ENCODE measurements at regions not wholly inside any gene's neighbourhood (a gene's known extent, or its start where the extent isn't known, plus 50 kb on each side); places are given as distances from the start of the nearest gene placed in this dataset.

DNA sequence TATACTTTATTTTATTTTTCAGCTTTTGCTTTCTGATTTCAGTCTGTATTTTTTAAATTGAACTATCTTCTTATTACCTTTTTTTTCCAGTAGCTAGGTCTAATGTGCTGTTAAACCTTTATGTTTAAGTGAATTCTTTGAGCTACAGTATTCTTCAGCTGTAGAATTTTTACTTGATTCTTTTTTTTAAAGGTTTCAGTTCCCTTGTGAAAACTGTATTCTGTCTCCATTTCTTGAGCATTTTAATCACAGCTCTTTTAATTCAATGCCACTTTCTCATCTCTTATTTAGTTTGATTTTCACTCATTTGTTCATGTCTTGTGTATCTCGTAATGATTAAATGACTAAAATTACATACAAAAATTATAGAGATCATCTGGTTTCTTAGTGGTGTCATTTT lies 233.8 kb downstream of the MTRR start:
- WGBS, 3 donors = 66 to 83% (median 78%) methylated on average over 1 of the region's 1 CpG
- no peak overlapping the region for H3K27ac ChIP-seq (ENCODE audit: low read depth, low read length)

DNA sequence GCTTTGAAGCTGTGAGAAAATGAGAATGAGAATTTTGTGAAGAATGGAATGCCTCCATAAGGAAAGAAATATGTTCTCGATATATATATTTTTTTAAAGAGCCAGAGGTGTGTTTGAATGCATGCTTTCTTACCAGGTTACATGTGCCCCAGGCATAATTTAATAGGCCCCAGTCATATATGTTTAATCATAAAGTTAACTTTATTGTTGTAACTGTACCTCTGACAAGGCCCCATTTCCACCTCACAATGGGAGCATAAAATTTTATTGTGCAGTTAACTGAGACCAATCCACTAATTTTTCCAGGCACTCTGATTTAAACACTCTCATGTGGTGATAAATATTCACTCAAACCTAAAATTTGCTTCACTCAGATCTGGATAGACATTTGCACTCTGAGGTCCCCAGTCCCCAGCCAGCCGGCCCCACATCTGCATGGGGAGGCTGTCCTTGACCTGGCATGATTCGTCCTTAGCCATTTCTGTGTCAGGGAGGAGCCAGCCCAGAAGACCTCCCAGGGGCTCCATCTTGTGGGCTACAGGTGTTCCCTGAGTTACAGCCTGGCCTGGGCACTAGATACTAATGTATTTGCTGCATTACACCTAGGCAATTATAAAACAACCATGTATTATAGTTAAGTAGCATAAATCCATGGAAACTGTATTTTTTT lies 245.8 kb downstream of the MTRR start:
- 81 to 86% (median 85%) methylated on average over 3 of the region's 3 CpGs for WGBS, 3 donors
- no peak overlapping the region for H3K27ac ChIP-seq (ENCODE audit: low read depth, low read length)

DNA sequence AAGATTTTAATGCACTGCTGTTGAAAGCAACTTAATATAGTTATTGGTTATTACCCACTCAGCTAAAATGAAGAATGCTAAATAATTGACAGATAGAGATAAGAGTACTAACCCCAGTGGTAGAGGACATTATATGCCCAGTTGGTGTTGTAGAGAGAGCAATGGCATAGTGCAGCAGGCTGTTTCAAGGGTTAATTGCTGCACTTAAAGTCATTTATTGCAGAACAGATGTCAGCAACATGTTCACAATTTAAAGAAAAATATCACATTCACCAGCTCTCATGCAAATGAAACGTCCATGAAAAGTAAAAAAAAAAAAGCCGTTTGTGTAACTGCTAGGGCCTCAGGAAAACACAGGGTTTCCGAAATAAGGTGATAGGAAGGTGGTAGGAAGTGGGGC lies 254.6 kb downstream of the MTRR start:
- no peak overlapping the region for H3K27ac ChIP-seq (ENCODE audit: low read depth, low read length)
- WGBS, 3 donors = 55 to 62% (median 57%) methylated on average over 3 of the region's 3 CpGs

DNA sequence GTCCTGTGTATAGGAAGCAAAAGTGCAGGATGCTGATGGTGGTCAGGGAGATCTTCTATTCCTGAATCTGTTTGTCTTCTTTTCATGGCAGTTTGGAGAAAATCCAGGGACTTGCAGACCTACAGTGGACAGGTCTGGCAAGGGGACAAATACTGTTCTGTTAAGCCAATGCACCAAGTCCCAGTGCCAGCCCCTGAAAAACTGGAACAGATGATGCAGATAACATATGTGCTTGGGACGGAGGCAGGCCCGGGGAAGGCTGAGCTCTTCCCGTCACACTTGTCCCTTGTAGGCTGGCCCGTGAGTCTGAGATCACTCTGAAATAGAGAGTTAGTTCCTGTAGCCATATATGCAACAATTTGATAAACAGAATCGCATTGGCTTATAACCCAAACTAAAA lies 265.7 kb downstream of the MTRR start:
- WGBS, 3 donors = 84 to 90% (median 86%) methylated on average over 5 of the region's 5 CpGs
- H3K27ac ChIP-seq (ENCODE audit: low read depth, low read length) = no peak overlapping the region

- WGBS, 3 donors = 38 to 64% (median 61%) methylated on average over 4 of the region's 4 CpGs
- no peak overlapping the region for H3K27ac ChIP-seq (ENCODE audit: low read depth, low read length)
Observed at GRCh38 chr5:8135742-8136141, 266.8 kb downstream of the MTRR start.

GRCh38 chr5:8136271-8136670 lies 267.3 kb downstream of the MTRR start:
- 81 to 92% (median 82%) methylated on average over 3 of the region's 3 CpGs for WGBS, 3 donors
- H3K27ac ChIP-seq (ENCODE audit: low read depth, low read length) = no peak overlapping the region

- 51 to 73% (median 59%) methylated on average over 2 of the region's 2 CpGs for WGBS, 3 donors
- no peak overlapping the region for H3K27ac ChIP-seq (ENCODE audit: low read depth, low read length)
Observed at GRCh38 chr5:8137941-8138550, 269.1 kb downstream of the MTRR start.

- 41 to 84% (median 55%) methylated on average over 5 of the region's 5 CpGs for WGBS, 3 donors
- H3K27ac ChIP-seq (ENCODE audit: low read depth, low read length) = no peak overlapping the region
Observed at GRCh38 chr5:8138884-8139283, 269.9 kb downstream of the MTRR start.

DNA sequence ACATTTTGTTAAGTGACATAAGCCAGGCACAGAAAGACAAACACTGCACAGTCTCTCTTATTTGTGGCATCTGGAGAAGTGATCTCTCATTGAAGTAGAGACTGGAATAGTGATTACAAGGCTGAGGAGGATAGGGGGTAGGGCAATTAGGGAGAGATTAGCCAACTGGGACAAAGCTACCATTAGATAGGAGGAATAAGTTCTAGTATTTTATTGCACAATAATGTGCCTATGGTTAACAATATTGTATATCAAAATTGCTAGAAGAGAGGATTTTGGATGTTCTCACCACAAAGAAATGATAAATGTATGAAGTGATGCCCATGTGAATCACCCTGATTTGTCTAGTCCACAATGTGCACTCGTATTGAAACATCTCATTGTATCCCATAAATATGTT lies 281.8 kb downstream of the MTRR start:
- no peak overlapping the region for H3K27ac ChIP-seq (ENCODE audit: low read depth, low read length)
- 75 to 86% (median 75%) methylated on average over 1 of the region's 1 CpG for WGBS, 3 donors

GRCh38 chr5:8156706-8157105 lies 287.8 kb downstream of the MTRR start:
- WGBS, 3 donors = 69 to 82% (median 69%) methylated on average over 3 of the region's 3 CpGs
- H3K27ac ChIP-seq (ENCODE audit: low read depth, low read length) = no peak overlapping the region

- H3K27ac ChIP-seq (ENCODE audit: low read depth, low read length) = no peak overlapping the region
- WGBS, 3 donors = 69 to 77% (median 71%) methylated on average over 7 of the region's 7 CpGs
Observed at GRCh38 chr5:8157320-8157822, 288.4 kb downstream of the MTRR start.

DNA sequence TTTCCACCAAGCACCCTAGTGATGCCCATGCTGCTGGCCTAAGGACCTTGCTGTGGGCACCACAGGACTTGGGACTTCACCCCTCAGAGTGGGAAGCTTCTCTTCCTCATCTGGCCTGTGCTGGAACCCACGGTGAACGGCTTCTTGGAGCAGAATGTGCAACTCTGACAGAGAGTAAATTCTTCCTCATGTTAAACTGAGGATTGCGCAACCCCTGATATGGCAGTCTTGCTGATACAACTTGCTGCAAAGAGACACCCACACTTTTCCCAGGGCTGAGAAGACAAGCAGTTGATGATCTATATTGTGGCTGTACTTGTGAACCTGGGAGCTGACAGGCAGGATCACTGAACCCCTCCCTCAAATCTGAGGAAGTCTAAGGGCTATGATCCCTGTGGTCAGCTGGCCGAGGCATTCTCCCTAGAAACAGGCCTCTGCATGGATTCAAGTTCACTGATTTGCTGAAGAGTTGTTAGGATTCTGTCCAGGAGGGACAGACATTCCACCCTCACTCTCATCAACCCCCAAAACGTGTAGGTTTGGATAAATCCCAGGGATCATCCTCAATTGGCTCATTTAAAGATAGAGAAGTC lies 307.2 kb downstream of the MTRR start:
- H3K27ac ChIP-seq (ENCODE audit: low read depth, low read length) = no peak overlapping the region
- WGBS, 3 donors = 43 to 51% (median 47%) methylated on average over 5 of the region's 5 CpGs

- H3K27ac ChIP-seq (ENCODE audit: low read depth, low read length) = no peak overlapping the region
- 30 to 37% (median 33%) methylated on average over 5 of the region's 5 CpGs for WGBS, 3 donors
Observed at GRCh38 chr5:8184455-8185063, 315.6 kb downstream of the MTRR start.

GRCh38 chr5:8185852-8186251 lies 316.9 kb downstream of the MTRR start:
- no peak overlapping the region for H3K27ac ChIP-seq (ENCODE audit: low read depth, low read length)
- 83 to 93% (median 85%) methylated on average over 1 of the region's 1 CpG for WGBS, 3 donors

GRCh38 chr5:8188874-8189565 lies 320.1 kb downstream of the MTRR start:
- no peak overlapping the region for H3K27ac ChIP-seq (ENCODE audit: low read depth, low read length)
- 45 to 61% (median 51%) methylated on average over 6 of the region's 6 CpGs for WGBS, 3 donors

GRCh38 chr5:8192840-8193239 lies 323.9 kb downstream of the MTRR start:
- no peak overlapping the region for H3K27ac ChIP-seq (ENCODE audit: low read depth, low read length)
- WGBS, 3 donors = 59 to 90% (median 60%) methylated on average over 3 of the region's 3 CpGs

DNA sequence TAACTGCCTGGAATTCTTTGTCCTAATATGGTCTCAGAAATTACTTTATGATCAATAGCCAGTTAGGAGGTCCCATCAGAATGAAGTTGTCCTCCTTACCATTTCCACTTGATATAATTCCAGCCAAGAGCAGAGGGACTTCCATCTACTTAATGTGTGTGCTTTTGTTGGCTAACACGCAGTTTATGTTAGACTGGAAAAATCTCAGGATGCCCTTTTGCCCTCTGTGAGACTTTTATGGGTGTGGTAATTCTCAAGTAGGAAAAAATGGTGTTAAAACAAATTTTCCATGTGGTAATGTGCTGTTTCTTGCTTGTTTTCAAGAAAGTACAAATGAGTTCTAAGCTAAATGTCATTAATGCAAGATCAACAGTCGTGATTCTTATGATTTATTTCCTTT lies 327.1 kb downstream of the MTRR start:
- WGBS, 3 donors = 20 to 44% (median 34%) methylated on average over 2 of the region's 2 CpGs
- no peak overlapping the region for H3K27ac ChIP-seq (ENCODE audit: low read depth, low read length)

GRCh38 chr5:8208307-8208706 lies 339.4 kb downstream of the MTRR start:
- no peak overlapping the region for H3K27ac ChIP-seq (ENCODE audit: low read depth, low read length)
- 88 to 98% (median 97%) methylated on average over 7 of the region's 7 CpGs for WGBS, 3 donors

GRCh38 chr5:8209500-8209899 lies 340.6 kb downstream of the MTRR start:
- no peak overlapping the region for H3K27ac ChIP-seq (ENCODE audit: low read depth, low read length)
- 65 to 73% (median 71%) methylated on average over 5 of the region's 5 CpGs for WGBS, 3 donors
